NCI-H748 treated with DMSO at 0.1 percent for 48 hours (cell line): ENCODE measurements at regions not wholly inside any gene's neighbourhood (a gene's known extent, or its start where the extent isn't known, plus 50 kb on each side); places are given as distances from the start of the nearest gene placed in this dataset.
"Not testable (repeated sequence)": the region's sequence is repeated elsewhere in the genome, so short reads cannot be mapped to it uniquely, and the experiment has no call there.

ENCODE experiments used
- DNase-seq: peaks from one replicate; lab custom pipeline; 2025; lab: John Stamatoyannopoulos, UW

- DNase-seq: no peak
Measured at GRCh38 chr12:115810122-115810901, 467.2 kb downstream of the MED13L start.

GRCh38 chr12:115806000-115806399, 471.5 kb downstream of the MED13L start:
- DNase-seq: no peak

- no peak for DNase-seq
Measured at GRCh38 chr12:115802767-115803166, 474.7 kb downstream of the MED13L start.

GRCh38 chr12:115801871-115802270, 475.6 kb downstream of the MED13L start:
- no peak for DNase-seq

- no peak for DNase-seq
Measured at GRCh38 chr12:115799610-115800009, 477.9 kb downstream of the MED13L start.

GRCh38 chr12:115798309-115798917, 479.1 kb downstream of the MED13L start:
- DNase-seq: no peak

GRCh38 chr12:115794659-115795081, 482.8 kb downstream of the MED13L start:
- DNase-seq: peak; percentile 88

GRCh38 chr12:115791331-115791730, 486.2 kb downstream of the MED13L start:
- DNase-seq: no peak

- no peak for DNase-seq
Measured at GRCh38 chr12:115790526-115790925, 487.0 kb downstream of the MED13L start.

GRCh38 chr12:115786490-115786889, 491.0 kb downstream of the MED13L start:
- not testable (repeated sequence) for DNase-seq

GRCh38 chr12:115785548-115785947, 491.9 kb downstream of the MED13L start:
- no peak for DNase-seq

- no peak for DNase-seq
Measured at GRCh38 chr12:115776399-115776798, 501.1 kb downstream of the MED13L start.

- no peak for DNase-seq
Measured at GRCh38 chr12:115774148-115774895, 503.2 kb downstream of the MED13L start.

GRCh38 chr12:115771601-115772000, 505.9 kb downstream of the MED13L start:
- DNase-seq: no peak

GRCh38 chr12:115771065-115771464, 506.4 kb downstream of the MED13L start:
- peak; percentile 16 for DNase-seq

- DNase-seq: no peak
Measured at GRCh38 chr12:115770643-115771042, 506.9 kb downstream of the MED13L start.

- no peak for DNase-seq
Measured at GRCh38 chr12:115767916-115768315, 509.6 kb downstream of the MED13L start.

GRCh38 chr12:115763982-115764621, 513.4 kb downstream of the MED13L start:
- DNase-seq: peak; percentile 25

- no peak for DNase-seq
Measured at GRCh38 chr12:115763376-115763775, 514.1 kb downstream of the MED13L start.

- peak; percentile 24 for DNase-seq
Measured at GRCh38 chr12:115762936-115763335, 514.6 kb downstream of the MED13L start.

GRCh38 chr12:115761784-115762183, 515.7 kb downstream of the MED13L start:
- no peak for DNase-seq

GRCh38 chr12:115760231-115760630, 517.3 kb downstream of the MED13L start:
- no peak for DNase-seq
